ENCODE measurements at regions not wholly inside any gene's neighbourhood (a gene's known extent, or its start where the extent isn't known, plus 50 kb on each side); places are given as distances from the start of the nearest gene placed in this dataset.

DNA sequence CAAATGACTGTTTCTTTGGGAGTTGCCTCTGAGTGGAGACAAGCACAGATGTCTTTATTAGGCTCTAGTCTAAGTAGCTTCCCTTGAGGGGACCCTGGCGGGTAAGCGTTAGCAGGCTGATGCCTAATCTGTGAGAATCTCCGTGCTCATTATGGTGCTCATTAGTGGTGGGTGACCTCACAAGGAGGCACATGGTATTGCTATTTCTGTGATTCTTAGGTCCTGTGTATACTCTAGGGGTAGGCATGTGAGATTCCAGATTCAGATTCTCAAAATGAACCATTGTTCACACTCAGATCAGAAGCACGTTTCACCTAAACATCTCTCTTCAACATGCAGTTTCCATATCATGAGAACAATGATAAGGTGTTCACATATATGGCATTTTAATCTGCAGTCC lies 809.7 kb downstream of the NR2F2 start:
- no peak for DNase-seq (ENCODE audit: extremely low spot score, unreplicated experiment)
- Mint-ChIP-seq H3K27ac (ENCODE audit: unreplicated experiment) (no peak overlapping the region), H3K4me1 (ENCODE audit: unreplicated experiment) (no peaks in the 10 kb centered on the region), H3K4me3 (ENCODE audit: unreplicated experiment) (no peak overlapping the region), H3K27me3 (ENCODE audit: unreplicated experiment) (no peaks in the 10 kb centered on the region), H3K9me3 (ENCODE audit: unreplicated experiment) (peaks cover 16% of the 10 kb centered on the region), H3K36me3 (ENCODE audit: unreplicated experiment) (no peaks in the 10 kb centered on the region)
- TF ChIP-seq, protein P1, sequence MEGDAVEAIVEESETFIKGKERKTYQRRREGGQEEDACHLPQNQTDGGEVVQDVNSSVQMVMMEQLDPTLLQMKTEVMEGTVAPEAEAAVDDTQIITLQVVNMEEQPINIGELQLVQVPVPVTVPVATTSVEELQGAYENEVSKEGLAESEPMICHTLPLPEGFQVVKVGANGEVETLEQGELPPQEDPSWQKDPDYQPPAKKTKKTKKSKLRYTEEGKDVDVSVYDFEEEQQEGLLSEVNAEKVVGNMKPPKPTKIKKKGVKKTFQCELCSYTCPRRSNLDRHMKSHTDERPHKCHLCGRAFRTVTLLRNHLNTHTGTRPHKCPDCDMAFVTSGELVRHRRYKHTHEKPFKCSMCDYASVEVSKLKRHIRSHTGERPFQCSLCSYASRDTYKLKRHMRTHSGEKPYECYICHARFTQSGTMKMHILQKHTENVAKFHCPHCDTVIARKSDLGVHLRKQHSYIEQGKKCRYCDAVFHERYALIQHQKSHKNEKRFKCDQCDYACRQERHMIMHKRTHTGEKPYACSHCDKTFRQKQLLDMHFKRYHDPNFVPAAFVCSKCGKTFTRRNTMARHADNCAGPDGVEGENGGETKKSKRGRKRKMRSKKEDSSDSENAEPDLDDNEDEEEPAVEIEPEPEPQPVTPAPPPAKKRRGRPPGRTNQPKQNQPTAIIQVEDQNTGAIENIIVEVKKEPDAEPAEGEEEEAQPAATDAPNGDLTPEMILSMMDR (IDR thresholded peaks at IDR 0.05): no peak

DNA sequence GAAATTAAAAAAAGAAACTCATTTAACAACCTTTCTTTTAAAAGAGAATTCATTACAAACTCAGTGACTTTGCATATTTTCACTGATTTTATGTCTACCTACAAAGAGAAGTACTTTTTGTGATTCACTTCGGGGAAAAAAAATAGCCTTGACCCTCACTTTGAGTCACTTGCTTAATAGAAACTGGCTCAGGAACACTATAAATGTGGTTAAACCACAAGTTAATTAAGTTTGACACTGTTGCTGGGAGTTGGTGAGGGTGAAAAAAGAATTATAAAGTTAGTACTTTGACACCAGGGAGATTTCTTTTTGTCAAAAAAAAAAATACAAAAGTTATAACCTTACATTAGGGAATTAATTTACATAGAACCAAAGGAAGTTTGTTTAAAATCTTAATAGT lies 810.9 kb downstream of the NR2F2 start:
- H3K4me3 Mint-ChIP-seq (ENCODE audit: unreplicated experiment): no peak overlapping the region
- TF ChIP-seq, protein P1 (IDR thresholded peaks at IDR 0.05): no peak
- H3K27me3 Mint-ChIP-seq (ENCODE audit: unreplicated experiment): no peaks in the 10 kb centered on the region
- H3K9me3 Mint-ChIP-seq (ENCODE audit: unreplicated experiment): peaks cover 6% of the 10 kb centered on the region
- H3K36me3 Mint-ChIP-seq (ENCODE audit: unreplicated experiment): no peaks in the 10 kb centered on the region
- H3K4me1 Mint-ChIP-seq (ENCODE audit: unreplicated experiment): no peaks in the 10 kb centered on the region
- DNase-seq (ENCODE audit: extremely low spot score, unreplicated experiment): no peak
- no peak overlapping the region for H3K27ac Mint-ChIP-seq (ENCODE audit: unreplicated experiment)

DNA sequence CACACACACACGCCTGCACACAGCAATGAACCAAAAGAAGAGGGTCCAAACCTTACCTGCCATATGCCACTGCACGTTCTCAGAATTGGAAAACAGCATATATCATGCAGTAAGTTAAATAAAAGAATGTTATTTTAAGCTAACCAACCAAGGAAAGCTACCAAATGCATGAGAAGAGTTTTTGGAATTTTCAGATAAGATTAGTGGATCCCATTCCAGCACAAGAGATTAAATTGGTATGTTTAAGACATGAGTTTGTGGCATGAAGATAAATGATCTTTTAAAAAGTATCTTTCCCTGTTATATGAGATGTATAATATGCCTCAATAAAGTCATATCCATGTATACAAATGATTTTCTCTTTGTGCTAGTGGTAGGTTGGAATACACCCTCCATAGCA lies 811.4 kb downstream of the NR2F2 start:
- no peak overlapping the region for H3K27ac Mint-ChIP-seq (ENCODE audit: unreplicated experiment)

DNA sequence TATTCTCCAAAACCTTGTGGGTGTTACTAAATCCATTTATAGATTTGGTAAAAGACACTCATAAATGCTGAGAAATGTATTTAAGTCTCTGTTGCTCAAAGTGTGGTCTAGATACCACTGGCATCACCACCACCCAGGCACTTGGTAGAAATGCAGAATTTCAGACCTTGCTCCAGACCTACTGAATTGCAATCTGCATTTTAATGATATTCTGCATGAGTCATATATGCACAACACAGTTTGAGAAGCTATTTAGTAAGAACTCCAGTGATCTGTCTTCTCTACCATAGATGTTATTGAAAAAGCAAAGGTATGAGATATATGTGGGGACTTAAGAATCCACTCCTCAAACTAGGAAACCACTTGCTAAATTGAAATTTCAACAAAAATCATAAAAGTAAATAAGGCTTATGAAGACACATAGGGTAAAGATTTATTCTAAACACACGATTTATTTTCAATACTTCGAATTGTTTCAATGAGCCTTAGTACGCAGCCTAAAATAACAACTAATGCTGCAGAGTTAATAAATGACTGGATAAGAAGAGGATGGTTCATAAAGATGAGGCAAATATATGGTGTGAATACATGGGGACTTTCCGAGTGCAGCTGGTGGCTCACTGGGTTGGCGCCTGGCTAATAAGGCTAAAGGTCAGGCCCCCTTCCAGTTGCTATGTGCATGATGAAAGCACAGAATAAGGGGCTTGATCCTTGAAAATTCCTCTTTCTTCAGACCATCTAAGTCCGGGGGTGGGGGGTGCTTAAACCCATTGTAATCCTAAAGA lies 813.3 kb downstream of the NR2F2 start:
- H3K9me3 Mint-ChIP-seq (ENCODE audit: unreplicated experiment): no peaks in the 10 kb centered on the region
- TF ChIP-seq, protein P1 (IDR thresholded peaks at IDR 0.05): no peak

More for the DNA sequence above, 811.4 kb downstream of the NR2F2 start:
- H3K4me1 Mint-ChIP-seq (ENCODE audit: unreplicated experiment): no peaks in the 10 kb centered on the region
- H3K9me3 Mint-ChIP-seq (ENCODE audit: unreplicated experiment): peaks cover 5% of the 10 kb centered on the region
- no peaks in the 10 kb centered on the region for H3K36me3 Mint-ChIP-seq (ENCODE audit: unreplicated experiment)
- TF ChIP-seq, protein P1 (IDR thresholded peaks at IDR 0.05): no peak
- no peaks in the 10 kb centered on the region for H3K27me3 Mint-ChIP-seq (ENCODE audit: unreplicated experiment)
- DNase-seq (ENCODE audit: extremely low spot score, unreplicated experiment): no peak
- no peak overlapping the region for H3K4me3 Mint-ChIP-seq (ENCODE audit: unreplicated experiment)

DNA sequence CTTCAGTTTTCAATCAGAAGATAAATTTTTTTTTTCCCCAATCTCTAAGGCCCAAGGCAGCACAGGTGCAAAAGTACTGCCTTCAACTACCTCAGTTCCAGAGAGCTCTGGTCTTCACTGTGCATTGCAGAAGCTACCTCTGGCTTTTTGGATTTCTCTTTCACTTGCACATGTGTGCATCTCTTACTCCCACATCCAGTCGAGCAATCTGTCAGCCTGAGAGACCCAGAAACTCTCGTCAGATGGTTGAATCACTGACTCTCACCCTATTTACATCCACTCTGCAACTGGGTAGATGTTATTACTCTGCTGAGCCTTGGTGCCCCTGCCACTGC lies 813.8 kb downstream of the NR2F2 start:
- Mint-ChIP-seq H3K36me3 (ENCODE audit: unreplicated experiment) (no peaks in the 10 kb centered on the region), H3K9me3 (ENCODE audit: unreplicated experiment) (no peaks in the 10 kb centered on the region), H3K27ac (ENCODE audit: unreplicated experiment) (no peak overlapping the region), H3K4me3 (ENCODE audit: unreplicated experiment) (no peak overlapping the region), H3K27me3 (ENCODE audit: unreplicated experiment) (no peaks in the 10 kb centered on the region), H3K4me1 (ENCODE audit: unreplicated experiment) (no peaks in the 10 kb centered on the region)
- no peak for DNase-seq (ENCODE audit: extremely low spot score, unreplicated experiment)
- TF ChIP-seq, protein P1 (IDR thresholded peaks at IDR 0.05): no peak

More for the DNA sequence above, 813.3 kb downstream of the NR2F2 start:
- no peak for DNase-seq (ENCODE audit: extremely low spot score, unreplicated experiment)
- Mint-ChIP-seq H3K27me3 (ENCODE audit: unreplicated experiment) (no peaks in the 10 kb centered on the region), H3K4me1 (ENCODE audit: unreplicated experiment) (no peaks in the 10 kb centered on the region), H3K36me3 (ENCODE audit: unreplicated experiment) (no peaks in the 10 kb centered on the region), H3K27ac (ENCODE audit: unreplicated experiment) (no peak overlapping the region), H3K4me3 (ENCODE audit: unreplicated experiment) (no peak overlapping the region)

All from osteocyte (in vitro differentiated cells).